Activated CD8-positive, alpha-beta memory T cell treated with anti-CD3 and anti-CD28 coated beads for 48 hours (primary cell): ENCODE measurements at regions not wholly inside any gene's neighbourhood (a gene's known extent, or its start where the extent isn't known, plus 50 kb on each side); places are given as distances from the start of the nearest gene placed in this dataset.
"Not testable (repeated sequence)": the region's sequence is repeated elsewhere in the genome, so short reads cannot be mapped to it uniquely, and the experiment has no call there.

Source experiments
- DNase-seq, 3 experiments: peaks; one replicate each; pipeline ENCODE4 v3.0.0-alpha.2; 2020; ENCODE audit warnings: low read depth in 2 of 3, low spot score in 2 of 3

GRCh38 chr22:26804911-26805539 lies 147.6 kb downstream of the MIAT start:
- no peak for DNase-seq

GRCh38 chr22:26806445-26807175 lies 149.2 kb downstream of the MIAT start:
- DNase-seq, result no peak

GRCh38 chr22:26811647-26811992 lies 154.2 kb downstream of the MIAT start:
- DNase-seq, result no peak

GRCh38 chr22:26812731-26813130 lies 155.3 kb downstream of the MIAT start:
- DNase-seq, result no peak

- DNase-seq, result no peak
Measured at GRCh38 chr22:26816726-26817125, 159.3 kb downstream of the MIAT start.

GRCh38 chr22:26817926-26818325 lies 160.5 kb downstream of the MIAT start:
- DNase-seq, result no peak

- no peak for DNase-seq
Measured at GRCh38 chr22:26821854-26822253, 164.5 kb downstream of the MIAT start.

- DNase-seq, result no peak
Measured at GRCh38 chr22:26822313-26822712, 164.9 kb downstream of the MIAT start.

- no peak for DNase-seq
Measured at GRCh38 chr22:26823966-26824365, 166.6 kb downstream of the MIAT start.

GRCh38 chr22:26825960-26826935 lies 168.9 kb downstream of the MIAT start:
- DNase-seq, result no peak

- DNase-seq, result no peak
Measured at GRCh38 chr22:26827611-26828010, 170.2 kb downstream of the MIAT start.

- DNase-seq, result no peak
Measured at GRCh38 chr22:26828311-26828710, 170.9 kb downstream of the MIAT start.

GRCh38 chr22:26830837-26831236 lies 173.4 kb downstream of the MIAT start:
- no peak for DNase-seq

- DNase-seq, result no peak
Measured at GRCh38 chr22:26835023-26835422, 177.6 kb downstream of the MIAT start.

GRCh38 chr22:26835929-26836528 lies 178.6 kb downstream of the MIAT start:
- DNase-seq, result peak; percentile 5 to 45 (median 43)

GRCh38 chr22:26837784-26838470 lies 180.5 kb downstream of the MIAT start:
- DNase-seq, result no peak

GRCh38 chr22:26838471-26838825 lies 181.1 kb downstream of the MIAT start:
- no peak for DNase-seq

GRCh38 chr22:26839216-26839615 lies 181.8 kb downstream of the MIAT start:
- no peak for DNase-seq

GRCh38 chr22:26840770-26841169 lies 183.4 kb downstream of the MIAT start:
- not testable (repeated sequence) for DNase-seq

GRCh38 chr22:26842103-26842502 lies 184.7 kb downstream of the MIAT start:
- no peak for DNase-seq
